GM19463 (cell line): ENCODE measurements at regions not wholly inside any gene's neighbourhood (a gene's known extent, or its start where the extent isn't known, plus 50 kb on each side); places are given as distances from the start of the nearest gene placed in this dataset.

Experiments used
- ATAC-seq: cut with Tn5 transposase; IDR thresholded peaks from one replicate; pipeline ENCODE4 v1.9.1; 2021; ENCODE audit warnings: mild to moderate bottlenecking, moderate library complexity; ENCODE audit not compliant: unreplicated experiment

DNA sequence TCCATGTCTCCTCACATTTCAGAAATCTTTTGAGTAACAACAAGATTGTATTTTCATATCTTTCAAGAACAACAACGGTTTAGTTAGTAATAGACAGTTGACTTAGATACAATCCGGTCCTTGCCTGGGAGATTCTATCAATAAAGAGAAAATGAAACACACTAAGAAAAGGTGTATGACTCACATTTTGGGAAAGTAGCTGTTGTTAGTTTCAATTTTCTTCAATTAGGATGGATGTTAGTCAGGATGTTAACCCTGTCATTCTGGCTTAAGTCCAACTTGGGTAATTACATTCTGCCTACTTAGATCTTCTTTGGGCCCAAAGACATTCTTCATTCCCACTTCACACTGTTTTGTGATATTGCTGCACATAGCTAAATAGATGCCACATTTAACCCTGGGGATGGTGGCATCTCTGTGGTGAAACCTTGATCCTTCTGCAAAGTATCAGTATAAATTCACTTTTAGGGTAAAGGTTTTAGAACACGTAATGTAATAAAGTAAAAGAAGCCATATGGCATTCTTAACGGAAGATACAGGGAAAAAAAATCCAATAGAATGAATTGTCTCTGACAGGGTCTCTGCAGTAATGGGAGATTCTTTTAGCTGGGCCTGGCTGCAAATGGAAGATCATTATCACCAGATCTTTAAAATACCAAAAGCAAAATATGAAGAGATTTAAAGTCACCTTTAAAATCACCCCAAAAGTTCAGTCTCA lies 365.5 kb downstream of the FIGN start:
- ATAC-seq = no peak

GRCh38 chr2:163369111-163369510 lies 366.7 kb downstream of the FIGN start:
- ATAC-seq = no peak

DNA sequence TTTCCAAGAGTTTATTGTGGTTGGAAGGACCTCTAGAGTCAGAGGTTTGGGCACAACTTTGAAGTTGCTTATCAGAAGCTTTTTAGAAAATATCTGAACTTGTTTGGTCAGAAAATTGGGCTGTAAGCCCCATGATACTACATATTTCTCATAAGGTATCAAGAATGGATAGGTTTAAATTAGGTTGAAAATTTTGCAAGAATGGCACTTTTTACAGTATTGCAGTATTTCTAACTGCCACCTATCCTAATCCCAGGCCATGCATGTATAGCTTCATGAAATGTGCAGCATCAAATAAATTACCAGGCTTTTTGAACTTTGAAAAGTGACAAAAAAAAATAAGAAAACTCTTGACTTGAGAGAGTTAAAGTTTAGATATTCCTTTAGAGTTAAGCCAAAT lies 367.2 kb downstream of the FIGN start:
- ATAC-seq = no peak

DNA sequence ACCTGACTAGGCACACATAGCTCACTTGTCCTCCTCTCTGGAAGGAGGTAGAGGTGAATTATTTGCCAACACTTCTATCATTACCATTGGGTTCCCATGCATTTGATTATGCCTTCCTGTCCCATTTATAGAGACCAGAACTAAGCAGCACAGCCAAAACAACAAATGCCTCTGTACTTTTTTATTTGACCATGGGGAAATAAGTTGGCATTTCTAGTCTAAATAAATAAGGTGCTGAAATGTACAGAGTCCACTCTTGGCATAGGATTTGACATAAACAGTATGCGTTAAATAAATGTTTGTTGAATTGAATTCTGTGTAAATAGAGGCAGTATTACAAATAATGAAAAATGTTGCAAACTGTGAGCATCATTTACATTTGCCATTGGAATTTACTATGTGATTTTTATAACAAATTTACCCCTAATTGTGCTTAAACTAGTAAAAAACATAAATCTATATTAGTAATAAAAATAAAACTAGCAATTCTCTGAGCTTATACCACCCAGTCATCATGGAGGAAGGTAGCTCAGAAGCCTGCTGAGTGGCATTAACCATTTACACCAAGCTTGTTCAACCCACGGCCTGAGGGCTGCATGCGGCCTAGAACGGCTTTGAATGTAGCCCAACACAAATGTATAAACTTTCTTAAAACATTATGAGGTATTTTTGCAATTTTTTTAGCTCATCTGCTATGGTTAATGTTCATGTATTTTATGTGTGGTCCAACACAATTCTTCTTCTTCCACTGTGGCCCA lies 367.8 kb downstream of the FIGN start:
- no peak for ATAC-seq

DNA sequence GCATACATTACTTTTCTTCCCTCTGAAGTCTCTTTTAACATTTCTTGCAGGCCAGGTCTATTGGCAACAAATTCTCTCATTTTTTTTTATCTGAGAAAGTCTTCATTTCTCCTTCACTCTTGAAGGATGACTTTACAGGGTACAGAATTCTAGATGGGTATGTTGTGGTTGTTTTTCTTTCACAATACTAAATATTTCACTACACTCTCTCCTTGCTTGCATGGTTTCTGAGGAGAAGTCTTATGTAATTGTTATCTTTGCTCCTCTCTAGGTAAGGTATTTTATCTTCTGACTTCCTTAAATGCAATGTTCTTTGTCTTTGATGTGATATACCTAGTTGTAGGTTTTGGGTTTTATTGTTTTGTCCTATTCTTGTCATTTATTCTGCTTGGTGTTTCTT lies 371.1 kb downstream of the FIGN start:
- ATAC-seq = no peak

GRCh38 chr2:163353551-163353950 lies 382.3 kb downstream of the FIGN start:
- ATAC-seq = no peak

DNA sequence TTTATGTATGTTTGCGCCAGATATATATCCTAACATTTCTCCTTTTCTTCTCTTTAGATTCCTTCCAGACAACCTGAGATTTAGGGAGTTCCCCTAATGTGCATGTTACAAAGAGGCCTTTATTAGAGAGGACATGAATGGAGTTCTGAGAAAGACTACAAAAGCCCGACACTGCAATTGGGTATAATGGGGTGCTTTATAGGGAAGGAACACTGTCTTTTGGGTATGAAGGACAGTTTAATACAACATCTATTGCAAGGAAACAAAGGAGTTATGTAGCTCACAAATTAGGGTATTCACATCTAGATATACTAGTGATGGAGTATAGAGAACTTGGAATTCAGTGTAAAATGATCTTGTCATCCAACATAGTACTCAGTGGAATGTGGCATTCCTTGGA lies 383.8 kb downstream of the FIGN start:
- no peak for ATAC-seq

- no peak for ATAC-seq
Observed at GRCh38 chr2:163351143-163351542, 384.7 kb downstream of the FIGN start.

GRCh38 chr2:163348857-163349380 lies 386.9 kb downstream of the FIGN start:
- ATAC-seq = no peak

- no peak for ATAC-seq
Observed at GRCh38 chr2:163347982-163348856, 387.6 kb downstream of the FIGN start.

- no peak for ATAC-seq
Observed at GRCh38 chr2:163345795-163346573, 389.8 kb downstream of the FIGN start.

DNA sequence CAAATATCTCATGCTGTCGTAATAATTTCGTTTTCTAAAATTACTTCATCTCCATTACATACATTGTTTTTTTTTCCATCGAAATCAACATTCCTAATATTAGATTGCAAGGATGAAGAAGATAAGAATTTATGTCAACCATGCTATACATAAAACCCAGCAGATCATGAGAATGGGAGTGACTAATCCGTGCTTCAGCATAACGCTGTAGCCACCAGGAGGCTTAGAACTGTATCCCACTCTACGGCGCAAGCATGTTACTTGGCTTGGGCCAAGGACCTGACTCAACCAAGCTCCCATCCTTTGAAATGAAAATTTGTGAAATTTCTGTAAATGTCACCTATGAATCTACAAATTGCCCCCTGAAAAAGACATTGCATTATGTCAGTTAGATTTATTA lies 392.5 kb downstream of the FIGN start:
- ATAC-seq = no peak

DNA sequence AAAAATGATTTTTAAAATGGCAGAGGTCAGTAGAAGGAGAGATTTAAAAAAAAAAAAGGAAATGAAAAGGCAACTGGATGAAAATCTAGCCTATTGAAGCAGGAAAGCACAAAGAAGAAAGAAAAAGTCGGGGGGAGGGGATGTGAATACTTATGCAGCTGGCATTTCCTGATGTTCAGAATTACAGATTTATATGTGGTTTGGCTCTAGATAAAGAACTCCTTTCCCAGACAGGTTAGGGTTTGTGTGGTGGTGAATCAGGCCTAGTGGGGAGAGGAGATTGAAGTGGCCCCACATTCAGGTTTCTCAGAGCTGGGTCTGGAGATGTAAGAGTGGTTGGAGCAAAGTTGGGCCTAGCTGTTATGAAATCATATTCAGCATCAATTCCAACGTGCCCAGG lies 394.4 kb downstream of the FIGN start:
- no peak for ATAC-seq

DNA sequence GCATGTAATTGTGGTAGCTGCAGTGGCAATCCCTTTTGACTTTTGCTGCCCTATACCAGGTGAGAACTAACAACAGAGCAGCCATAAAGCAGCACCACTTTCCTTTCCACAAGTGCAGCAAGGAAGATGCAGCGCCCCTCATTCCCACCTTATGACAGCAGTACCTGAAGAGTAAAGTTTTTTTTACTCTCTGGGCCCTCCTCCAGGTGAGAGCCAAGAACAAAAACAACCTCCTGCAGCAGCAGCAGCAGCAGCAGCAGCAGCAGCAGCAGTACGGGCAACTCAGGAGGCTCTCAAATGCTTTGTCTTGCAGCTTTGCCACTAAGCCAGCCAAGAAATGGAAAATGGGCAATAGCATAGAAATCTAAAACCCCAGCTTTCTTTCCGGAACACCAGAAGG lies 397.5 kb downstream of the FIGN start:
- ATAC-seq = no peak

DNA sequence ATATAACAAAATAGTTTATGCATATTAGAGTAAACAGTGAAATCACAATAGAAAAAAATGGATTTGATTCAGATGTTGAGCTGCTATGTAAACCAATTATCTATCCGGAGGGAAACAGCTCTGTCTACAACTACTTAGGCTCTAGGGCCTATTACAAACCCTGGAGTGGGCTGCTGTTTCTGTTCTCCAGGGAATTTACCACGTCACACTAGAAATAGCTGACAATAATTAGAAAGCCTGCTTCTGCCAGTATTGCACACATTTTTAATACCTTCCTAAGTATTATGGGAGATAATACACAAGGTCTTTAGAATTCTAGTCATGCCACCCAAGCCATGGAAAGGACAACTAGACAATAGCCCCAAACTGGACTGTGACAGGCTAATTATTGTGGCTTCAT lies 411.1 kb downstream of the FIGN start:
- no peak for ATAC-seq

- ATAC-seq = no peak
Observed at GRCh38 chr2:163319006-163319405, 416.8 kb downstream of the FIGN start.

DNA sequence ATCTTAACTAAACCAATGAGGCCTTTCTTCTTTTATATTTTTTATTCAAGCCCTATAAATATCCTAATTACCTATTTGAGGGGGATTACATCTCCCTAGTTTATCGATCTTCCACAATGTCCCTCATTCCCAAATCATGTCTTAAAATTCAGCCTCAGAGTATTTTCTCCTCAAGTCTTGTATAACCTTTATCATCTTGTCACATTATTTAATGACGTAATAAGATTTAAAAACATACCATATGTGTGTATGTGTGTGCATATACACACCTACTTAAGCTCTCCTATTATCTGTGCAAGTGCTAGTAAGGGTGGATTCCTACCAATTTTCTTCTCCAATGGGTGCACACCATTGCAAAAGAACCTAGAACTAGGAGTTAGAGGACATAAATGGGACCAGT lies 421.1 kb downstream of the FIGN start:
- ATAC-seq = no peak

DNA sequence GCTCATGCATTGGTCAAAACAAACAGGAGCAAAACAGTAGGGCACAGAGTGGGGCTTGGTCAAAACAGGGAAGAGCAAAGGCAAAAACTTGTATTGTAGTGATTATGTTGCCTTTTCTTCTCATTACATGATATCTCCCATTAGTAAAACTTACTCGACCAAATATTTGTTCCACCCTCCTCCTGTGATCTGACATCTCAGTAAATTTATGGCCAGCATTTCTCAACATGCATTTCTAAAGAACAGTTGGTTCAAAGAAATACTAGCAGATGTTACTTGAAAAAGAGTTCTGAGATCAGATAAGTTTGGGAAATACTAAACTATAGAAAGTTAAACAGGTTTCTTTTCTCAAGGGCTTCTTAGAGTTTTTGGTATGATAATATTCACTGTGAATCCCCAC lies 423.1 kb downstream of the FIGN start:
- ATAC-seq = no peak

DNA sequence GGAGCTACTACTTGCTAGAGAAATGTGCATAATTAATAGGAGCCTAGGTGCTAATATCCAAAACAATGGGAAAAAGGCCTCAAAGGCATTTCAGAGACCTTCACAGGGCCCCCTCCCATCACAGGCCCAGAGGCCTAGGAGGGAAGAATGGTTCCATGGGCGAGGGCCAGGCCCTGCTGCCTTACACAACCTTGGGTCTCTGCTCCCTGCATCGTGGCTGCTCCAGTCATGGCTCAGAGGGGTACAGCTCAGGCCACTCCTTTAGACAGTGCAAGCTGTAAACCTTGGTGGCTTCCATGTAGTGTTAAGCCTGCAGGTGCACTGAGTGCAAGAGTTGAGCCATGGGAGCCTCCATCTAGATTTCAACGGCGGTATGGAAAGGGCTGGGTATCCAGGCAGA lies 429.2 kb downstream of the FIGN start:
- no peak for ATAC-seq

DNA sequence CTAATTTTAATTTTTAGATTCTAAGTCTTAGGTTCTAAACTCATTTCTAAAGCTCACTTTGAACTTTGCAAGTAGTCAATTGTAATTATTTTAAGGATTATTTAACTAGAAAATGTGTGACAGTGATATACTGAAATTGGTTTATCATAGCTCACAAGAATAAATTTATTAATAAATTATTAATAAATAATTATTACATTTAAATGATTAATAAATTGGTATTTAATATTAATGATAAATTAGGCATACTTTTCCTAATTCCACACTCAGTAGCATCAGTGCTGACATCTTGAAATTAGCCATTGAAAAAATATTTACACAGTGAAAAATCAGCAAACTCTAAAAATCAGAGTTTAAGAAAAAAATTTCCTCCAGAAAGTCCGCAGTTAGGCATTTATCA lies 433.7 kb downstream of the FIGN start:
- no peak for ATAC-seq

DNA sequence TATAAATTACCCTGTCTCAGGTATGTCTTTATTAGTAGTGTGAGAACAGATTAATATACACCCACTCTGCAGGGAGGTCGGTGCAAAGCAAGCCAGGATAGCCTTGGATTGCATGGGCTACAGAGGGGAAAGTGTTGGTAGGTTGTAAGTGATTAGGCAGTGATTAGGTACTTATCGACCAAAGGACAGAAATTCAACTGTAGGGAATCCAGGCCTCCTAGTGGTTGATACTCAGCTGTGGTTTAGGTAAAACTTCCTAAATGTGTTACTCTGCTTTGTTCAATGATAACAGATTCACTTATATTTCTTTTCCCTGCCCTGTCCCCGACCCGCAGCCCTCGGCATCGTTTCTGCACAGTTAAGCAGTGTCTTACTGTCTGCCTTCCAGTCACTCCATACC lies 444.0 kb downstream of the FIGN start:
- no peak for ATAC-seq
